ENCODE measurements at regions not wholly inside any gene's neighbourhood (a gene's known extent, or its start where the extent isn't known, plus 50 kb on each side); places are given as distances from the start of the nearest gene placed in this dataset.

- DNase-seq (ENCODE audit: low read depth, low spot score), result no peak
Measured at GRCh38 chr11:91768783-91769182, 455.8 kb upstream of the FAT3 start.

GRCh38 chr11:91763331-91763730, 461.3 kb upstream of the FAT3 start:
- DNase-seq (ENCODE audit: low read depth, low spot score), result no peak

DNA sequence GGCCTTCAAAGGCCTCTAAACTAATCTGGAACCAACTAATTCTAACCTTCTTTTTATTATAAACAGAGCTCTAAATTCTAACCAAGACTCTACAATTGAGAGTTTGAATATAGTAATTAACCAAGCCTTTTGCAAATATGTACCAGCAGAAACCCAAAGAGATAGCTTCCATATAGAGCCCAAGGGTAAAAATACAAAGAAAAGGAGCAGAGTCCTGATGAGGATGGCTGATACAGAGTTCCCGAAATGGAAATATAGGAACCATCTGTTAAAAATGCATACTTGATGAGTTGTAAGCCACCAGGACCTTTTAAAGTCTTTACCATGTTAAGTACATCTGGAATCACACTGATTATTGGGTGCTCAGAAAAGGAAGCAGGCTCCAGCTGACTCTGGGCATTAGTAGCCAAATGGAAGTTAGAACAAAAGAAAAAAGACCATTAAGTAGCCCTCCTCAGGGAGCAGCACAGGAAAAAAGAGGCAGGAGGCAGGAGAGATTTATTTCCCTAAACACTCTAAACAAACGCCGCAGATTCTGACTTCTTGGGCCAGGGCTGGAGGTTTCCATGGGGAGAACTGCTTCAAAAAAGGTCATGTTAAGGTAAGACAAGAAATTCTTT, 463.1 kb upstream of the FAT3 start:
- no peak for DNase-seq (ENCODE audit: low read depth, low spot score)

DNA sequence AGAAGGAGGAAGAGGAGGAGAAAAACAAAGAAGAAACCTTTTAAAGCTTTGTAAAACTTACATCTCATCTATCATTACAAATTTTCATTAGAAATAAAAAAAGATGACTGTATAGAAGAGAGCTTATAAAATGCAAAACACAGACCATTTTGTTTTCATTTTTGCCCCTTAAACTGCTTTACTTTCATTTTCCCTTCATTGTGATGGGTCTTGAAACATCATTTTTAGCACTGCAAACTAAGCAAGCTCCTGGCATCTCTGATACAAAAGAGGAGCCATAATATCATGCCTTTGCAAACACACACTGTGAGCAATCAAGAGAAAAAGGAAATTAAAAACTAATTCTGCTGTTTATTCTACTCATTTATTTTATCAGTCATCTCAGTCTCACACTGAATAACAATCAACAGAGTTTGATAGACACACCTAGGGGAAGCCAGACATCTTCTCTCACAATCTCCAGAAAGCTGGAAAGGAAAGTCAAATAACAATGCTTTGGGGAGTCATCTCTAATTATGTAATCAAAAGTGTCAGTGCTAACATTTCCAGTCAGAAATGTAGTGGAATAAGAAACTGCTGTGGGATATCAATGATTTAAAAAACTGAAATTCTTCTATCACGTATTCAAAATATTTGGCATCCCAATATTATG, 467.7 kb upstream of the FAT3 start:
- DNase-seq (ENCODE audit: low read depth, low spot score), result no peak

GRCh38 chr11:91755951-91756707, 468.5 kb upstream of the FAT3 start:
- no peak for DNase-seq (ENCODE audit: low read depth, low spot score)

DNA sequence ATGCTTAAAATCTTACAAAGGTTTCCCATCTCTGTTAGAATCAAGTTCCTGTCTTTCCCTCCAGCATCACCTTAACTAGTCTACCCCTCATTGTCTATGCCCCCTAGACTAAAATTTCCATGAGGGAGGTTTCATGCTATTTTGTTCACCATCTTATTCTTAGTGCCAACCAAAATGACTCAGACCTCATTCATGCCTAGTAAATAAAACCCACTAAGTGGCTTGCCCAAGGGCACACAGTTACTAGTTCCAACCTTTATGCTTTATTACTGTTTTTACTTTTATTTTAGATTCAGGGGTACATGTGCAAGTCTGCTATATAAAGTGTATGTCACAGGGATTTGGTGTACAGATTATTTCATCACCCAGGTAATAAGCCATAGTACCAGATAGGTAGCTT, 469.1 kb upstream of the FAT3 start:
- DNase-seq (ENCODE audit: low read depth, low spot score), result no peak

GRCh38 chr11:91749251-91749650, 475.4 kb upstream of the FAT3 start:
- DNase-seq (ENCODE audit: low read depth, low spot score), result no peak

GRCh38 chr11:91742155-91742554, 482.5 kb upstream of the FAT3 start:
- no peak for DNase-seq (ENCODE audit: low read depth, low spot score)

DNA sequence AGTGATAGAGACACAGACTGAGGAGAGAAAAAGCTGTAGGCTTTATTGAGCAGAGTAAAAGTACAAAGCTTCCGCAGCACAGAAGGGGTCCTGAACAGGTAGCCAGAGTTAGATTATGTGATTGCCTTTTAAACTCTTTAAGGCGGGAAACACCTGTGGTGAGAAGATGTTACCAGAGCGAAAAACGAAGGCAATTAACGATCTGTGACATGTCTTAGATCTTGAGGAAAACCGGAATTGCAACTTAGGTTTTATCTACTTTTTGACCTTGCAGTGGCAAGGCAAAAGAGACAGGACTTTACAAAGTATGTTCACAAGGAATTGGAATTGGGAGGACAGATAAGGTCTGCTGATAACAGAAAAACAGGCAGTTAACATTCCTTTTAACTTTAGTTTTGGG, 493.6 kb upstream of the FAT3 start:
- DNase-seq (ENCODE audit: low read depth, low spot score), result no peak

DNA sequence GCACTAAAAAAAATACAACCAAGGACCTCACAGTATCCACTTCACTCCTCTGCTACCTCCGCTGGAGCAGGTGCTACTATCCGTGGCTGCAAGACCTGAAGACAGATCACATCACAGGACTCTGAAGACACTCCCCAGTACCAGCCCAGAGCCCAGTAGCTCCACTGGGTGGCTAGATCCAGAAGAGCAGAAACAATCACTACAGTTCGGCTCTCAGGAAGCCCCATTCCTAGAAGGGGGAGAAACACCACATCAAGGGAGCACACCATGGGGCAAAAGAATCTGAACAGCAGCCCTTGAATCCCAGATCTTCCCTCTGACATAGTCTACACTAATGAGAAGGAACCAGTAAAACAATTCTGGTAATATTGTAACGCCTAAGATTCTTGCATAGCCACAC, 494.0 kb upstream of the FAT3 start:
- no peak for DNase-seq (ENCODE audit: low read depth, low spot score)

GRCh38 chr11:91730057-91730456, 494.6 kb upstream of the FAT3 start:
- no peak for DNase-seq (ENCODE audit: low read depth, low spot score)

GRCh38 chr11:91717169-91717568, 507.4 kb upstream of the FAT3 start:
- no peak for DNase-seq (ENCODE audit: low read depth, low spot score)

- DNase-seq (ENCODE audit: low read depth, low spot score), result no peak
Measured at GRCh38 chr11:91707652-91708482, 516.8 kb upstream of the FAT3 start.

DNA sequence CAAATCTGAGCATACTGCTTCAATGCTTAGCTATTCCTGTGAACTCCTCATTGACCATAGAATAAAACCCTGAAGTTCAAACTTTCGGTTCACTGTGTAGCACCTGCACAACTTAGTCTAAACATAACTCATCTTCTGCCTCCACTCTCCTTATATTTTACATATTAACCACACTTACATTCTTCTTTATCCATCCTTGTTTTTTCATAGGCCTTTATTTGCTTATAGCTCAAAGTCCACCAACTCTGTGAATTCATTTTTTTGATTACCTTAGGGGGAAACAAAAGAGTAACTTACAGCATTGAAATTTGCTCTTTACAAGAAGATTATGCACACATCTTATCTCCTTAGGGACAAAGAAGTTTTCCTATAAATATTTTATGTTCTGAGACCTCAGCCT, 521.6 kb upstream of the FAT3 start:
- DNase-seq (ENCODE audit: low read depth, low spot score), result no peak

DNA sequence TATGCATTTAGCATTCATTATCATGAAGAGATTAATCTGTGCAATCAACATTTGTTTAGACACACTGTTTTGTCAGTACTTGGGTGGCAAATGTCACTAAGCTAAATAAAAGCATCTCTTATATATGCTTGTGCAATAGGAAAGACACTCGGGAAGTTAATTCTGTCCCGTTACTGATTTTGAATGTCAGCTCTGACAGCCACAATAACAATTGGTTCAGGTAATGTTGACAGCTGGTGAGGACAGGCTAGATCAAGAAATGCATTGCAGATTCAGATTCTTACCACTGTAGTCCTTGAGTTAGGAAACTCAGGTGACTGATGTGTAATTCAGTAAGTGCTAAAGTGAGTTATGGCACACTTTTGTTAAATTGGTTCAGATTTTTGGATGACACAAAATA, 523.8 kb upstream of the FAT3 start:
- no peak for DNase-seq (ENCODE audit: low read depth, low spot score)

GRCh38 chr11:91698845-91699244, 525.8 kb upstream of the FAT3 start:
- DNase-seq (ENCODE audit: low read depth, low spot score), result no peak

DNA sequence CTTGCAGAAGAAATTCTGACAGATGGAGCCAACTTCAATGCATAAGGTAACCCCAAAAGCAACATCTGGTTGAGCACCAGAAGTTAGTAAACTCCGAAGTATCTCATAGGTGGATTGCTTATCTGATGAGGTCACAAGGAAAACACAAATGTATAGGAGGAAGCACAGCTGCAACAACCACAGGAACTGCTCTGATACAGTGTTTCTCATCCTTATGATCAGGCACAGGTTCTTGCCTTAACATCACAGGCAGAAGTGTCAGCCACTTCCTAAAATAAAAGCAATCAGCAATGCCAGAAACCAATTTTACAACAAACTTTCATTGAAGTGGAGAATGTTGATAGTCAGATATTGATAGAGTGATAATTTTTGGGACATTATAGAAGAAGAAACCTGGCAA, 530.3 kb upstream of the FAT3 start:
- no peak for DNase-seq (ENCODE audit: low read depth, low spot score)

DNA sequence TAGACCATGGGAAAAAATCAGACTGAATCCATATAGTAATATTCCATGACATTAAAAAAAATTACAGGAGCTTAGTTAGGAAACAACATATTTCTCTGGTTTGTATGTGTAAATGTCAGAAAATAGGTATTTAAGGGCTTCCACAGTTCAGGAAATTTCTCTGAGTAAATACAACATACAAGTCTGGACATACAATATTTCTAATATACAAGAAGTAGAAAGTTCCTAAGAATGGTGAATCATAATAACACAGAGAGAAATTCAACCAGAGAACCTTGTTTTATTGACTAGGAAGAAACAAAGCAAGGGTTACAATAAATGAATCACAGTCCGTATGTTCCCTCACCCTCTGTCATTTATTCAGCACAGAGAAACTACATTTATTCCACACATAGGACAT, 532.7 kb upstream of the FAT3 start:
- DNase-seq (ENCODE audit: low read depth, low spot score), result no peak

GRCh38 chr11:91688672-91689071, 535.9 kb upstream of the FAT3 start:
- DNase-seq (ENCODE audit: low read depth, low spot score), result no peak

DNA sequence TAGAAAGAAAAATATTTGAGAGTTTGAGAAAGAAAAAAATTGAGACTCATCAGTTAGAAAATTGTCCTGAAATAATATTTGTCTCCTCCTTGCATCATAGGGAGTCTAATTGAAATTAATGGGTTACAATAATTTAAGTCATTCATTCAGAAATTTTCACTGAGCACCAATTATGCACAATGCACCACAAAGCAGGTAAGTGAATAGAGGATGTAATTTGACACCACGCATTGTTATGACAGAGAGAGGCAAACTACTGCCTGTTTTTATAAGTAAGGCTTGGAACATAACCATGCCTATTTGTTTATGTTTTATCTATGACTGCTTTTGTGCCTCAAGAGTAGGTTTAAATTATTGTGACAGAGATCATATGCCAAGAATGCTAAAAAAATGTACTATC, 537.9 kb upstream of the FAT3 start:
- no peak for DNase-seq (ENCODE audit: low read depth, low spot score)

- no peak for DNase-seq (ENCODE audit: low read depth, low spot score)
Measured at GRCh38 chr11:91686281-91686680, 538.3 kb upstream of the FAT3 start.

- no peak for DNase-seq (ENCODE audit: low read depth, low spot score)
Measured at GRCh38 chr11:91673705-91674104, 550.9 kb upstream of the FAT3 start.
